DOHH2 (cell line): ENCODE measurements at regions not wholly inside any gene's neighbourhood (a gene's known extent, or its start where the extent isn't known, plus 50 kb on each side); places are given as distances from the start of the nearest gene placed in this dataset.

Experiments
- CTCF ChIP-seq: fragments of 200-600 bp; sonication (generic); IDR thresholded peaks from one replicate; pipeline ENCODE4 v1.5.1; 2014; ENCODE audit warnings: antibody characterized with exemption, mild to moderate bottlenecking, low read depth, low read length; ENCODE audit not compliant: poor library complexity, severe bottlenecking
- EZH2phosphoT487 ChIP-seq: fragments of 200-600 bp; sonication (generic); IDR thresholded peaks from 2 replicates; pipeline ENCODE4 v1.6.1; 2017; ENCODE audit warnings: borderline replicate concordance, mild to moderate bottlenecking, antibody characterized with exemption, low read length, moderate library complexity, mixed read lengths

DNA sequence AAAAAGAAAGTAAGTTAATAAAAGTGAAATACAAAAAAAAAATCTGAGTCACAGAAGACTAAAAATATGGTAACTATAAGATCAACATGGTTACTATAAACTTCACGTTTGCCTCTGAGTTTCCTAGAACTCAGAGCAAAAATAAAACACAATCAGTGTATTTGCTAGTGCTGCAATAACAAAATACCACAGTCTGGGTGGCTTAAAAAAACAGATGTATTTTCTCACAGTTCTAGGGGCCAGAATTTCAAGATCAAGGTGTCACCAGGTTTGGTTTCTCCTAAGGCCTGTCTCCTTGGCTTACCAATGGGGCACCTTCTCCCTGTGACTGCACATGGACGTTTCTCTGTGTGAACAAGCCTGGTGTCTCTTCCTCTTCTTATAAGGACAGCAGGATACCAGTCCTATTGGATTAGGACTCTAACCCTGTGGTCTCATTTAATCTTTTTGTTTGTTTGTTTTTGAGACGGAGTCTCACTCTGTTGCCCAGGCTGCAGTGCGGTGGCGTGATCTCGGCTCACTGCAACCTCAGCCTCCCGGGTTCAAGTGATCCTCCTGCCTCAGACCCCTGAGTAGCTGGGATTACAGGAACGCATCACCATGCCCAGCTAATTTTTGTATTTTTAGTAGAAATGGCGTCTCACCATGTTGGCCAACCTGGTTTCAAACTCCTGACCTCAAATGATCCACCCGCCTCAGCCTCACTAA is 104.9 kb upstream of the LOC128125822 start:
- no peak for TF ChIP-seq CTCF
- no peak for TF ChIP-seq EZH2phosphoT487
